Suprapubic skin (tissue), 4 donors: ENCODE measurements at regions not wholly inside any gene's neighbourhood (a gene's known extent, or its start where the extent isn't known, plus 50 kb on each side); places are given as distances from the start of the nearest gene placed in this dataset.

Source experiments
- CTCF ChIP-seq, 2 donors: fragments of 200-600 bp in 1 of 2; fragments of 450-650 bp in 1 of 2; sonication (generic) in 1 of 2; IDR thresholded peaks; one replicate each; pipeline ENCODE4 v1.5.1; 2016 to 2019; ENCODE audit warnings: antibody characterized with exemption in 2 of 2, mild to moderate bottlenecking in 1 of 2, moderate library complexity in 1 of 2
- EP300 ChIP-seq: sonication (generic); formaldehyde crosslinking; IDR thresholded peaks from one replicate; pipeline ENCODE4 v1.6.1; 2017; ENCODE audit warnings: antibody characterized with exemption
- POLR2AphosphoS5 ChIP-seq, 3 donors: sonication (generic); formaldehyde crosslinking; IDR thresholded peaks; one replicate each; pipeline ENCODE4 v1.6.1; 2017; ENCODE audit warnings: antibody characterized with exemption in 3 of 3

DNA sequence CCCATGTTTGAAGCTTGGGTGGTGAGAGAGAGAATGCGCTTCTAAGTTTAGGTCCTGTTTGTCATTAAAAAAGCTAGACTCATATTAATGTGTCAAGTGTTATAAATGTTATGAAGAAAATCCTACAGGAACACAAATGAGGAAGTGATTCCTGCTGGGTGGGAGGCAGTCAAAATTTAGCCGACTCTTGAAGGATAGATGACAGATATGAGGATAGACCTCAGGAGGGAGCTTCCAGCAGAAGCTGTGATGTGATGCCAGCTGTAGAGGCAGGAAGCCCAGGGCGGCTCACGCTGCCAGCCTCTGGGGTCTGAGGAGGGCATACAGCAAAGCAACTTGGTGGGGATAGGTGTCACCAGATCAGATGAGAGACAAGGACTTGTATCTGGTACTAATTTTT is 74.7 kb upstream of the ADAMTS16 start:
- TF ChIP-seq POLR2AphosphoS5 (IDR thresholded peaks at IDR 0.05) (no peak), CTCF (IDR thresholded peaks at IDR 0.05) (no peak), EP300 (no peak)
